K562 (cell line): ENCODE measurements at regions not wholly inside any gene's neighbourhood (a gene's known extent, or its start where the extent isn't known, plus 50 kb on each side); places are given as distances from the start of the nearest gene placed in this dataset.

Source experiments
- ATAC-seq: fragments of 200-7000 bp; cut with Tn5 transposase; 3 replicates; pipeline ENCODE4 v1.9.1; 2020; ENCODE audit warnings: moderate library complexity
- BruUV-seq: library from RNA; stranded (reverse); fragments of 400-500 nt; replicated peaks from 2 replicates; lab custom pipeline; 2021; lab: Mats Ljungman, UMichigan
- CTCF ChIA-PET: fragments of 300-600 bp; formaldehyde crosslinking; extraction: SDS; loops from one replicate; lab custom pipeline; 2021; ENCODE audit warnings: low intra/inter-chr PET ratio; lab: Yijun Ruan, JAX
- POLR2A ChIA-PET: fragments of 300-600, 350-650 bp; sonication (Branson Sonifier 250); formaldehyde crosslinking; extraction: SDS; loops from one replicate; lab custom pipeline; 2021; ENCODE audit warnings: antibody characterized with exemption, inconsistent platforms; lab: Yijun Ruan, JAX
- DNase-seq, 4 experiments: peaks; one replicate each; pipeline versions ENCODE4 v3.0.0 to v3.0.0-alpha.2; 2011 to 2018; ENCODE audit warnings: low spot score in 3 of 4, mixed read lengths in 3 of 4; ENCODE audit errors: extremely low read depth in 1 of 4
- FAIRE-seq: peaks from 2 replicates; lab custom pipeline; 2011; peaks lifted over from hg19 to GRCh38; lab: Jason Lieb, UNC
- H2AFZ ChIP-seq: 2 replicates; pipeline ENCODE4 v1.6.0; 2011; ENCODE audit warnings: low read depth, low read length, control low read depth, inconsistent platforms
- H3K27ac ChIP-seq: fragments of 200-600 bp; 3 replicates; pipeline ENCODE4 v1.8.0; 2011; ENCODE audit warnings: low read depth, mild to moderate bottlenecking, control low read depth, inconsistent platforms, low read length, moderate library complexity, mixed read lengths; ENCODE audit errors: extremely low read depth
- H3K27me3 ChIP-seq, 2 experiments: fragments of 300-600 bp in 1 of 2; 2 replicates in 1 of 2; 3 replicates in 1 of 2; pipeline versions ENCODE4 v1.6.0 to v1.8.0; 2011; ENCODE audit warnings: inconsistent platforms in 2 of 2, low read length in 2 of 2, mild to moderate bottlenecking in 1 of 2, mixed read lengths in 1 of 2, moderate library complexity in 1 of 2; ENCODE audit not compliant: control insufficient read depth in 2 of 2, insufficient read depth in 2 of 2
- H3K36me3 ChIP-seq: fragments of 300-600 bp; 3 replicates; pipeline ENCODE4 v1.8.0; 2011; ENCODE audit warnings: mild to moderate bottlenecking, low read length, inconsistent platforms; ENCODE audit not compliant: control insufficient read depth, insufficient read depth
- H3K4me1 ChIP-seq, 2 experiments: fragments of 200-600 bp in 1 of 2; replicated peaks in 1 of 2; 2 replicates in 1 of 2; 3 replicates in 1 of 2; pipeline versions ENCODE4 v1.5.1 to v1.8.0; 2011; ENCODE audit warnings: inconsistent platforms in 2 of 2, low read length in 2 of 2, mild to moderate bottlenecking in 1 of 2, mixed read lengths in 1 of 2, moderate library complexity in 1 of 2; ENCODE audit not compliant: control insufficient read depth in 2 of 2, insufficient read depth in 2 of 2
- H3K4me2 ChIP-seq: 2 replicates; pipeline ENCODE4 v1.6.1; 2011; ENCODE audit warnings: low read length, control low read depth, inconsistent platforms, mixed read lengths; ENCODE audit not compliant: insufficient read depth
- H3K4me3 ChIP-seq: fragments of 200-600 bp; sonication (generic), shearing (Covaris generic); 2 replicates; pipeline ENCODE4 v1.5.1; 2016; ENCODE audit warnings: control low read depth, inconsistent platforms
- H3K79me2 ChIP-seq: fragments of 200-600 bp; 3 replicates; pipeline ENCODE4 v1.8.0; 2011; ENCODE audit warnings: low read length, inconsistent platforms; ENCODE audit not compliant: control insufficient read depth, insufficient read depth
- H3K9ac ChIP-seq, 2 experiments: 2 replicates each; pipeline versions ENCODE4 v1.6.0 to v1.6.1; 2011; ENCODE audit warnings: low read depth in 2 of 2, low read length in 2 of 2, control low read depth in 1 of 2, inconsistent platforms in 1 of 2, mild to moderate bottlenecking in 1 of 2, mixed read lengths in 1 of 2; ENCODE audit not compliant: insufficient read depth in 1 of 2
- H3K9me1 ChIP-seq: one replicate; pipeline ENCODE4 v1.6.0; 2011; ENCODE audit warnings: inconsistent platforms, mild to moderate bottlenecking, low read length, moderate library complexity; ENCODE audit not compliant: control insufficient read depth, insufficient read depth
- H3K9me3 ChIP-seq: replicated peaks from 2 replicates; pipeline ENCODE4 v1.5.1; 2011; ENCODE audit warnings: low read depth, low read length, inconsistent platforms; ENCODE audit not compliant: control insufficient read depth, insufficient read depth
- H4K20me1 ChIP-seq: replicated peaks from 2 replicates; pipeline ENCODE4 v1.6.1; 2011; ENCODE audit warnings: low read length, inconsistent platforms, mixed read lengths; ENCODE audit not compliant: control insufficient read depth, insufficient read depth
- CTBP1 ChIP-seq: fragments of 450-650 bp; IDR thresholded peaks from 2 replicates; pipeline ENCODE4 v1.6.1; 2016; ENCODE audit warnings: borderline replicate concordance
- SPI1 ChIP-seq: IDR thresholded peaks from 2 replicates; pipeline ENCODE4 v1.6.1; 2011; ENCODE audit warnings: low read depth, low read length, control low read depth, borderline replicate concordance
- WHSC1 ChIP-seq: IDR thresholded peaks from one replicate; pipeline ENCODE4 v1.6.1; 2012; ENCODE audit warnings: low read length, control low read depth, inconsistent platforms
- WGBS: fragments of 100-300 bp; shearing (Covaris generic); methylation state at CpG from one replicate; pipeline ENCODE4 v1.1.6; 2016; ENCODE audit warnings: low coverage, mixed read lengths; ENCODE audit not compliant: insufficient coverage; ENCODE audit errors: missing lambda C conversion rate; 5-methylcytosine and 5-hydroxymethylcytosine counted together
- in situ Hi-C: fragments of 300-500 bp; cut with MboI; formaldehyde crosslinking; loops from 4 replicates; pipeline ENCODE4 v1.15.0; 2018; ENCODE audit warnings: inconsistent platforms, mixed read lengths
- intact Hi-C: fragments of 100-400 bp; cut with micrococcal nuclease; formaldehyde crosslinking; loops from 2 replicates; pipeline ENCODE4 v1.14.2; 2022
- TF ChIP-seq, protein P1 (sequence below), 2 experiments: fragments of 450-650 bp in 1 of 2; sonication (generic) in 1 of 2; formaldehyde crosslinking in 1 of 2; IDR thresholded peaks; 2 replicates each; pipeline versions ENCODE4 v1.7.1 to v1.9.0; 2016 to 2022; ENCODE audit warnings: inconsistent platforms in 1 of 2, mild to moderate bottlenecking in 1 of 2, missing genetic modification reagents in 1 of 2

DNA sequence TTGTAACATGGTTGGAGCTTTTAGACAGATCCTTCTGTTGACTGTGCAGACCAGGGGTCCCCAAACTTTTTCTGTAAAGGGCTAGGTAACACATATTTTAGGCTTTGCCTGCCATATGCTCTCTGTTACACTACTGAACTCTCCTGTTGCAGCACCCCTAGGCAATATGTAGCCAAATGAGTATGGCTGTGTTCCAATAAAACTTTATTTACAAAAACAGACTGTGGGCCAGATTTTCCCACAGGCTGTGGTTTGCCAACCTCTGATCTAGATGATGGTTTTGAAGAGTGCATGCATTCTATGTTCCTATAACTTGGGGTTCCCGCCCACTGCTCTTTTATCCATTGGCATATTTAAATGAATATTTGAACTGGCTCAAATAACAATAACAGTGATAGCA, 180.3 kb upstream of the VASH1 start:
- FAIRE-seq (no peak), ATAC-seq (no peak), DNase-seq (no peak)
- in situ Hi-C loops (no loop called here), intact Hi-C loops (no loop called here)
- no peaks in the 10 kb centered on the region for H3K36me3 ChIP-seq
- no TSS peak for BruUV-seq
- no peak overlapping the region for H3K4me2 ChIP-seq
- no peaks in the 10 kb centered on the region for H3K9me3 ChIP-seq
- H3K27ac ChIP-seq: no peak overlapping the region
- H3K79me2 ChIP-seq: no peaks in the 10 kb centered on the region
- no peak overlapping the region for H3K4me3 ChIP-seq
- no peaks in the 10 kb centered on the region for H3K4me1 ChIP-seq
- H2AFZ ChIP-seq: no peak overlapping the region
- no peak for TF ChIP-seq CTBP1
- TF ChIP-seq WHSC1: no peak
- TF ChIP-seq, protein P1, sequence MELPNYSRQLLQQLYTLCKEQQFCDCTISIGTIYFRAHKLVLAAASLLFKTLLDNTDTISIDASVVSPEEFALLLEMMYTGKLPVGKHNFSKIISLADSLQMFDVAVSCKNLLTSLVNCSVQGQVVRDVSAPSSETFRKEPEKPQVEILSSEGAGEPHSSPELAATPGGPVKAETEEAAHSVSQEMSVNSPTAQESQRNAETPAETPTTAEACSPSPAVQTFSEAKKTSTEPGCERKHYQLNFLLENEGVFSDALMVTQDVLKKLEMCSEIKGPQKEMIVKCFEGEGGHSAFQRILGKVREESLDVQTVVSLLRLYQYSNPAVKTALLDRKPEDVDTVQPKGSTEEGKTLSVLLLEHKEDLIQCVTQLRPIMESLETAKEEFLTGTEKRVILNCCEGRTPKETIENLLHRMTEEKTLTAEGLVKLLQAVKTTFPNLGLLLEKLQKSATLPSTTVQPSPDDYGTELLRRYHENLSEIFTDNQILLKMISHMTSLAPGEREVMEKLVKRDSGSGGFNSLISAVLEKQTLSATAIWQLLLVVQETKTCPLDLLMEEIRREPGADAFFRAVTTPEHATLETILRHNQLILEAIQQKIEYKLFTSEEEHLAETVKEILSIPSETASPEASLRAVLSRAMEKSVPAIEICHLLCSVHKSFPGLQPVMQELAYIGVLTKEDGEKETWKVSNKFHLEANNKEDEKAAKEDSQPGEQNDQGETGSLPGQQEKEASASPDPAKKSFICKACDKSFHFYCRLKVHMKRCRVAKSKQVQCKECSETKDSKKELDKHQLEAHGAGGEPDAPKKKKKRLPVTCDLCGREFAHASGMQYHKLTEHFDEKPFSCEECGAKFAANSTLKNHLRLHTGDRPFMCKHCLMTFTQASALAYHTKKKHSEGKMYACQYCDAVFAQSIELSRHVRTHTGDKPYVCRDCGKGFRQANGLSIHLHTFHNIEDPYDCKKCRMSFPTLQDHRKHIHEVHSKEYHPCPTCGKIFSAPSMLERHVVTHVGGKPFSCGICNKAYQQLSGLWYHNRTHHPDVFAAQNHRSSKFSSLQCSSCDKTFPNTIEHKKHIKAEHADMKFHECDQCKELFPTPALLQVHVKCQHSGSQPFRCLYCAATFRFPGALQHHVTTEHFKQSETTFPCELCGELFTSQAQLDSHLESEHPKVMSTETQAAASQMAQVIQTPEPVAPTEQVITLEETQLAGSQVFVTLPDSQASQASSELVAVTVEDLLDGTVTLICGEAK (IDR thresholded peaks at IDR 0.05): peak; percentile 84
- TF ChIP-seq, protein P1 (CRISPR knock-in tag; IDR thresholded peaks at IDR 0.05): 0 out of 2 replicates have a peak, but pooled peaks have one; percentile 20
- TF ChIP-seq SPI1: no peak
- no peaks in the 10 kb centered on the region for H3K9me1 ChIP-seq
- CTCF ChIA-PET: no interaction called here
- H3K27me3 ChIP-seq: peaks cover 0 to 31% of the 10 kb centered on the region in 2 experiments; a peak in 3 of 5 replicates
- WGBS: 0% methylated on average over 1 of the region's 1 CpG
- H3K9ac ChIP-seq: no peak overlapping the region
- POLR2A ChIA-PET: interaction anchor here (0.7 kb wide), 1 partner anchor 295 kb away, joined by 4 read pairs; no protein-coding TSS in a partner anchor
- H4K20me1 ChIP-seq: no peaks in the 10 kb centered on the region
